GM12878 (cell line): ENCODE measurements at regions not wholly inside any gene's neighbourhood (a gene's known extent, or its start where the extent isn't known, plus 50 kb on each side); places are given as distances from the start of the nearest gene placed in this dataset.

Source experiments
- BCL11A ChIP-seq: IDR thresholded peaks from 2 replicates; pipeline ENCODE4 v1.6.1; 2011; ENCODE audit warnings: low read depth, low read length
- NR2C2 ChIP-seq: IDR thresholded peaks from 2 replicates; pipeline ENCODE4 v1.6.1; 2011; ENCODE audit warnings: borderline replicate concordance, low read depth; ENCODE audit not compliant: control insufficient read depth, insufficient read length
- RAD51 ChIP-seq: fragments of 450-650 bp; IDR thresholded peaks from 2 replicates; pipeline ENCODE4 v1.6.1; 2016; ENCODE audit warnings: moderate library complexity, mild to moderate bottlenecking, inconsistent platforms
- TCF3 ChIP-seq: IDR thresholded peaks from 2 replicates; pipeline ENCODE4 v1.6.1; 2012; ENCODE audit warnings: low read depth, mild to moderate bottlenecking, low read length, borderline replicate concordance; ENCODE audit not compliant: insufficient read depth
- YBX1 ChIP-seq: fragments of 450-650 bp; IDR thresholded peaks from 2 replicates; pipeline ENCODE4 v1.6.1; 2016; ENCODE audit warnings: antibody characterized with exemption
- TF ChIP-seq, protein P1 (sequence below): fragments of 450-650 bp; IDR thresholded peaks from 2 replicates; pipeline ENCODE4 v1.6.1; 2016; ENCODE audit warnings: mild to moderate bottlenecking
- TF ChIP-seq, protein P2 (sequence below): IDR thresholded peaks from 2 replicates; pipeline ENCODE4 v1.6.1; 2011; ENCODE audit warnings: low read depth, mild to moderate bottlenecking, low read length, moderate library complexity, borderline replicate concordance; ENCODE audit errors: extremely low read depth
- TF ChIP-seq, protein P3 (sequence below): fragments of 450-650 bp; formaldehyde crosslinking; IDR thresholded peaks from 2 replicates; pipeline ENCODE4 v1.4.0; 2020; ENCODE audit warnings: mild to moderate bottlenecking, moderate library complexity
- TF ChIP-seq, protein P4 (sequence below): fragments of 450-650 bp; IDR thresholded peaks from 2 replicates; pipeline ENCODE4 v1.6.1; 2018; ENCODE audit warnings: mild to moderate bottlenecking, low read depth, moderate library complexity; ENCODE audit not compliant: partially characterized antibody
- TF ChIP-seq, protein P5 (sequence below): fragments of 450-650 bp; formaldehyde crosslinking; IDR thresholded peaks from 2 replicates; pipeline ENCODE4 v1.4.0; 2022; ENCODE audit warnings: mild to moderate bottlenecking, moderate library complexity
- TF ChIP-seq, protein P6 (sequence below): IDR thresholded peaks from 2 replicates; pipeline ENCODE4 v1.6.1; 2011; ENCODE audit warnings: low read depth, low read length, improper control_type of control experiment, borderline replicate concordance

DNA sequence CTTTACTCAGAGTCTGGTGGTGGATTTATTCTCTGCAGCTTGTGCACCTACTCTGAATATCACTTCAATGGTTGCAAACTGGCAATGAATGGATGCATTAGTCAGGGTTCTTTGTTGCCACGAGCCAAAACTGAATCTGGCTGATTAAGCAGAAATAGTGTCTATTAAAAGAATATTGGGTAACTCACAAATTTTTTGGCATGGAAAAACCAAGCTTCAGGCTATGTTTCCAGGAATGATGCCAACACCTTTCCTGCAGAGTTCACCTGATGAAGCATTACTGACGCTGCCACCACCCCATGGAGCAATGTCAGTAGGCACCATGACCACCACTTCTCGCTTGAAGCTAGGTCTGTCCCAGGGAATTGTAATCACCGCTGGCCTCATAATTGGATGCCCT lies 597.8 kb upstream of the SLC10A2 start (continued):
- TF ChIP-seq, protein P1, sequence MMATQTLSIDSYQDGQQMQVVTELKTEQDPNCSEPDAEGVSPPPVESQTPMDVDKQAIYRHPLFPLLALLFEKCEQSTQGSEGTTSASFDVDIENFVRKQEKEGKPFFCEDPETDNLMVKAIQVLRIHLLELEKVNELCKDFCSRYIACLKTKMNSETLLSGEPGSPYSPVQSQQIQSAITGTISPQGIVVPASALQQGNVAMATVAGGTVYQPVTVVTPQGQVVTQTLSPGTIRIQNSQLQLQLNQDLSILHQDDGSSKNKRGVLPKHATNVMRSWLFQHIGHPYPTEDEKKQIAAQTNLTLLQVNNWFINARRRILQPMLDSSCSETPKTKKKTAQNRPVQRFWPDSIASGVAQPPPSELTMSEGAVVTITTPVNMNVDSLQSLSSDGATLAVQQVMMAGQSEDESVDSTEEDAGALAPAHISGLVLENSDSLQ = no peak
- TF ChIP-seq RAD51 (no peak), TCF3 (no peak), BCL11A (no peak), NR2C2 (no peak), YBX1 (no peak)
- TF ChIP-seq, protein P2, sequence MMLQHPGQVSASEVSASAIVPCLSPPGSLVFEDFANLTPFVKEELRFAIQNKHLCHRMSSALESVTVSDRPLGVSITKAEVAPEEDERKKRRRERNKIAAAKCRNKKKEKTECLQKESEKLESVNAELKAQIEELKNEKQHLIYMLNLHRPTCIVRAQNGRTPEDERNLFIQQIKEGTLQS = no peak
- TF ChIP-seq, protein P3, sequence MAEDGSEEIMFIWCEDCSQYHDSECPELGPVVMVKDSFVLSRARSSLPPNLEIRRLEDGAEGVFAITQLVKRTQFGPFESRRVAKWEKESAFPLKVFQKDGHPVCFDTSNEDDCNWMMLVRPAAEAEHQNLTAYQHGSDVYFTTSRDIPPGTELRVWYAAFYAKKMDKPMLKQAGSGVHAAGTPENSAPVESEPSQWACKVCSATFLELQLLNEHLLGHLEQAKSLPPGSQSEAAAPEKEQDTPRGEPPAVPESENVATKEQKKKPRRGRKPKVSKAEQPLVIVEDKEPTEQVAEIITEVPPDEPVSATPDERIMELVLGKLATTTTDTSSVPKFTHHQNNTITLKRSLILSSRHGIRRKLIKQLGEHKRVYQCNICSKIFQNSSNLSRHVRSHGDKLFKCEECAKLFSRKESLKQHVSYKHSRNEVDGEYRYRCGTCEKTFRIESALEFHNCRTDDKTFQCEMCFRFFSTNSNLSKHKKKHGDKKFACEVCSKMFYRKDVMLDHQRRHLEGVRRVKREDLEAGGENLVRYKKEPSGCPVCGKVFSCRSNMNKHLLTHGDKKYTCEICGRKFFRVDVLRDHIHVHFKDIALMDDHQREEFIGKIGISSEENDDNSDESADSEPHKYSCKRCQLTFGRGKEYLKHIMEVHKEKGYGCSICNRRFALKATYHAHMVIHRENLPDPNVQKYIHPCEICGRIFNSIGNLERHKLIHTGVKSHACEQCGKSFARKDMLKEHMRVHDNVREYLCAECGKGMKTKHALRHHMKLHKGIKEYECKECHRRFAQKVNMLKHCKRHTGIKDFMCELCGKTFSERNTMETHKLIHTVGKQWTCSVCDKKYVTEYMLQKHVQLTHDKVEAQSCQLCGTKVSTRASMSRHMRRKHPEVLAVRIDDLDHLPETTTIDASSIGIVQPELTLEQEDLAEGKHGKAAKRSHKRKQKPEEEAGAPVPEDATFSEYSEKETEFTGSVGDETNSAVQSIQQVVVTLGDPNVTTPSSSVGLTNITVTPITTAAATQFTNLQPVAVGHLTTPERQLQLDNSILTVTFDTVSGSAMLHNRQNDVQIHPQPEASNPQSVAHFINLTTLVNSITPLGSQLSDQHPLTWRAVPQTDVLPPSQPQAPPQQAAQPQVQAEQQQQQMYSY (CRISPR knock-in tag) = no peak
- TF ChIP-seq, protein P4, sequence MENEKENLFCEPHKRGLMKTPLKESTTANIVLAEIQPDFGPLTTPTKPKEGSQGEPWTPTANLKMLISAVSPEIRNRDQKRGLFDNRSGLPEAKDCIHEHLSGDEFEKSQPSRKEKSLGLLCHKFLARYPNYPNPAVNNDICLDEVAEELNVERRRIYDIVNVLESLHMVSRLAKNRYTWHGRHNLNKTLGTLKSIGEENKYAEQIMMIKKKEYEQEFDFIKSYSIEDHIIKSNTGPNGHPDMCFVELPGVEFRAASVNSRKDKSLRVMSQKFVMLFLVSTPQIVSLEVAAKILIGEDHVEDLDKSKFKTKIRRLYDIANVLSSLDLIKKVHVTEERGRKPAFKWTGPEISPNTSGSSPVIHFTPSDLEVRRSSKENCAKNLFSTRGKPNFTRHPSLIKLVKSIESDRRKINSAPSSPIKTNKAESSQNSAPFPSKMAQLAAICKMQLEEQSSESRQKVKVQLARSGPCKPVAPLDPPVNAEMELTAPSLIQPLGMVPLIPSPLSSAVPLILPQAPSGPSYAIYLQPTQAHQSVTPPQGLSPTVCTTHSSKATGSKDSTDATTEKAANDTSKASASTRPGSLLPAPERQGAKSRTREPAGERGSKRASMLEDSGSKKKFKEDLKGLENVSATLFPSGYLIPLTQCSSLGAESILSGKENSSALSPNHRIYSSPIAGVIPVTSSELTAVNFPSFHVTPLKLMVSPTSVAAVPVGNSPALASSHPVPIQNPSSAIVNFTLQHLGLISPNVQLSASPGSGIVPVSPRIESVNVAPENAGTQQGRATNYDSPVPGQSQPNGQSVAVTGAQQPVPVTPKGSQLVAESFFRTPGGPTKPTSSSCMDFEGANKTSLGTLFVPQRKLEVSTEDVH = no peak
- TF ChIP-seq, protein P5, sequence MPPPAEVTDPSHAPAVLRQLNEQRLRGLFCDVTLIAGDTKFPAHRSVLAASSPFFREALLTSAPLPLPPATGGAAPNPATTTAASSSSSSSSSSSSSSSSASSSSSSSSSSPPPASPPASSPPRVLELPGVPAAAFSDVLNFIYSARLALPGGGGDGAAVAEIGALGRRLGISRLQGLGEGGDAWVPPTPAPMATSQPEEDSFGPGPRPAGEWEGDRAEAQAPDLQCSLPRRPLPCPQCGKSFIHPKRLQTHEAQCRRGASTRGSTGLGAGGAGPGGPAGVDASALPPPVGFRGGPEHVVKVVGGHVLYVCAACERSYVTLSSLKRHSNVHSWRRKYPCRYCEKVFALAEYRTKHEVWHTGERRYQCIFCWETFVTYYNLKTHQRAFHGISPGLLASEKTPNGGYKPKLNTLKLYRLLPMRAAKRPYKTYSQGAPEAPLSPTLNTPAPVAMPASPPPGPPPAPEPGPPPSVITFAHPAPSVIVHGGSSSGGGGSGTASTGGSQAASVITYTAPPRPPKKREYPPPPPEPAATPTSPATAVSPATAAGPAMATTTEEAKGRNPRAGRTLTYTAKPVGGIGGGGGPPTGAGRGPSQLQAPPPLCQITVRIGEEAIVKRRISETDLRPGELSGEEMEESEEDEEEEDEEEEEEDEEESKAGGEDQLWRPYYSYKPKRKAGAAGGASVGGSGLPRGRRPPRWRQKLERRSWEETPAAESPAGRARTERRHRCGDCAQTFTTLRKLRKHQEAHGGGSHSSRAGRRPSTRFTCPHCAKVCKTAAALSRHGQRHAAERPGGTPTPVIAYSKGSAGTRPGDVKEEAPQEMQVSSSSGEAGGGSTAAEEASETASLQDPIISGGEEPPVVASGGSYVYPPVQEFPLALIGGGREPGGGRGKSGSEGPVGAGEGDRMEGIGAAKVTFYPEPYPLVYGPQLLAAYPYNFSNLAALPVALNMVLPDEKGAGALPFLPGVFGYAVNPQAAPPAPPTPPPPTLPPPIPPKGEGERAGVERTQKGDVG = no peak
- TF ChIP-seq, protein P6, sequence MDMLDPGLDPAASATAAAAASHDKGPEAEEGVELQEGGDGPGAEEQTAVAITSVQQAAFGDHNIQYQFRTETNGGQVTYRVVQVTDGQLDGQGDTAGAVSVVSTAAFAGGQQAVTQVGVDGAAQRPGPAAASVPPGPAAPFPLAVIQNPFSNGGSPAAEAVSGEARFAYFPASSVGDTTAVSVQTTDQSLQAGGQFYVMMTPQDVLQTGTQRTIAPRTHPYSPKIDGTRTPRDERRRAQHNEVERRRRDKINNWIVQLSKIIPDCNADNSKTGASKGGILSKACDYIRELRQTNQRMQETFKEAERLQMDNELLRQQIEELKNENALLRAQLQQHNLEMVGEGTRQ = no peak
